ENCODE measurements at regions not wholly inside any gene's neighbourhood (a gene's known extent, or its start where the extent isn't known, plus 50 kb on each side); places are given as distances from the start of the nearest gene placed in this dataset.

GRCh38 chr4:54588404-54588803 lies 69.4 kb upstream of the KIT start (continued):
- TF ChIP-seq TRIM25 (IDR thresholded peaks at IDR 0.05; ENCODE audit: borderline replicate concordance), result no peak
- TF ChIP-seq E2F6 (IDR thresholded peaks at IDR 0.05; ENCODE audit: borderline replicate concordance in 1 of 2, extremely low read depth in 1 of 2, insufficient read depth in 1 of 2, insufficient read length in 1 of 2, low read depth in 1 of 2, low read length in 1 of 2, poor library complexity in 1 of 2, severe bottlenecking in 1 of 2), result peak; percentile 16 to 57
- TF ChIP-seq GABPB1 (CRISPR knock-in tag; IDR thresholded peaks at IDR 0.05), result no peak
- TF ChIP-seq E2F8 (IDR thresholded peaks at IDR 0.05; ENCODE audit: low read depth, partially characterized antibody), result no peak
- no peak for TF ChIP-seq ZHX1 (conservative IDR thresholded peaks at IDR 0.05; ENCODE audit: low read length)
- no peak for TF ChIP-seq FOXA1 (IDR thresholded peaks at IDR 0.05; ENCODE audit: borderline replicate concordance)
- TF ChIP-seq SNRNP70 (optimal IDR thresholded peaks at IDR 0.05; ENCODE audit: low read depth, low read length), result no peak
- no peak for TF ChIP-seq SIN3A (IDR thresholded peaks at IDR 0.05; ENCODE audit: borderline replicate concordance in 2 of 2, control insufficient read depth in 1 of 2, low read depth in 2 of 2, low read length in 2 of 2)
- no peak for TF ChIP-seq AFF1 (IDR thresholded peaks at IDR 0.05; ENCODE audit: low read depth in 1 of 2, partially characterized antibody in 2 of 2)
